ENCODE measurements at regions not wholly inside any gene's neighbourhood (a gene's known extent, or its start where the extent isn't known, plus 50 kb on each side); places are given as distances from the start of the nearest gene placed in this dataset.
"Not testable (repeated sequence)": the region's sequence is repeated elsewhere in the genome, so short reads cannot be mapped to it uniquely, and the experiment has no call there.

- DNase-seq: no peak
- in situ Hi-C loops (cut with MboI; ENCODE audit: low pct_unique_long_range_greater_than_20kb, low sequenced_read_pairs): no loop called here
Measured at GRCh38 chr13:60679131-60679530, 282.1 kb downstream of the TDRD3 start.

GRCh38 chr13:60671386-60671785, 274.4 kb downstream of the TDRD3 start:
- DNase-seq: no peak
- in situ Hi-C loops (cut with MboI; ENCODE audit: low pct_unique_long_range_greater_than_20kb, low sequenced_read_pairs): no loop called here

- no peak for DNase-seq
- in situ Hi-C loops (cut with MboI; ENCODE audit: low pct_unique_long_range_greater_than_20kb, low sequenced_read_pairs): no loop called here
Measured at GRCh38 chr13:60663788-60664187, 266.8 kb downstream of the TDRD3 start.

- DNase-seq: no peak
- in situ Hi-C loops (cut with MboI; ENCODE audit: low pct_unique_long_range_greater_than_20kb, low sequenced_read_pairs): no loop called here
Measured at GRCh38 chr13:60662595-60662994, 265.6 kb downstream of the TDRD3 start.

GRCh38 chr13:60661521-60661920, 264.5 kb downstream of the TDRD3 start:
- in situ Hi-C loops (cut with MboI; ENCODE audit: low pct_unique_long_range_greater_than_20kb, low sequenced_read_pairs): no loop called here
- DNase-seq: no peak

- in situ Hi-C loops (cut with MboI; ENCODE audit: low pct_unique_long_range_greater_than_20kb, low sequenced_read_pairs): not testable (repeated sequence)
- DNase-seq: peak; percentile 21
Measured at GRCh38 chr13:60657586-60657985, 260.6 kb downstream of the TDRD3 start.

- DNase-seq: no peak
- in situ Hi-C loops (cut with MboI; ENCODE audit: low pct_unique_long_range_greater_than_20kb, low sequenced_read_pairs): no loop called here
Measured at GRCh38 chr13:60655256-60655655, 258.2 kb downstream of the TDRD3 start.

- in situ Hi-C loops (cut with MboI; ENCODE audit: low pct_unique_long_range_greater_than_20kb, low sequenced_read_pairs): no loop called here
Measured at GRCh38 chr13:60654415-60654814, 257.4 kb downstream of the TDRD3 start.

GRCh38 chr13:60647547-60647946, 250.5 kb downstream of the TDRD3 start:
- in situ Hi-C loops (cut with MboI; ENCODE audit: low pct_unique_long_range_greater_than_20kb, low sequenced_read_pairs): no loop called here
- no peak for DNase-seq

More at GRCh38 chr13:60654415-60654814, 257.4 kb downstream of the TDRD3 start:
- DNase-seq: peak; percentile 17

- in situ Hi-C loops (cut with MboI; ENCODE audit: low pct_unique_long_range_greater_than_20kb, low sequenced_read_pairs): no loop called here
- DNase-seq: no peak
Measured at GRCh38 chr13:60646620-60647019, 249.6 kb downstream of the TDRD3 start.

- in situ Hi-C loops (cut with MboI; ENCODE audit: low pct_unique_long_range_greater_than_20kb, low sequenced_read_pairs): no loop called here
- no peak for DNase-seq
Measured at GRCh38 chr13:60645676-60646075, 248.7 kb downstream of the TDRD3 start.

- DNase-seq: no peak
- in situ Hi-C loops (cut with MboI; ENCODE audit: low pct_unique_long_range_greater_than_20kb, low sequenced_read_pairs): no loop called here
Measured at GRCh38 chr13:60642552-60642951, 245.5 kb downstream of the TDRD3 start.

GRCh38 chr13:60629158-60629557, 232.1 kb downstream of the TDRD3 start:
- no peak for DNase-seq
- in situ Hi-C loops (cut with MboI; ENCODE audit: low pct_unique_long_range_greater_than_20kb, low sequenced_read_pairs): no loop called here

GRCh38 chr13:60627071-60627686, 230.2 kb downstream of the TDRD3 start:
- DNase-seq: peak; percentile 54
- in situ Hi-C loops (cut with MboI; ENCODE audit: low pct_unique_long_range_greater_than_20kb, low sequenced_read_pairs): no loop called here
